ENCODE measurements at regions not wholly inside any gene's neighbourhood (a gene's known extent, or its start where the extent isn't known, plus 50 kb on each side); places are given as distances from the start of the nearest gene placed in this dataset.

DNA sequence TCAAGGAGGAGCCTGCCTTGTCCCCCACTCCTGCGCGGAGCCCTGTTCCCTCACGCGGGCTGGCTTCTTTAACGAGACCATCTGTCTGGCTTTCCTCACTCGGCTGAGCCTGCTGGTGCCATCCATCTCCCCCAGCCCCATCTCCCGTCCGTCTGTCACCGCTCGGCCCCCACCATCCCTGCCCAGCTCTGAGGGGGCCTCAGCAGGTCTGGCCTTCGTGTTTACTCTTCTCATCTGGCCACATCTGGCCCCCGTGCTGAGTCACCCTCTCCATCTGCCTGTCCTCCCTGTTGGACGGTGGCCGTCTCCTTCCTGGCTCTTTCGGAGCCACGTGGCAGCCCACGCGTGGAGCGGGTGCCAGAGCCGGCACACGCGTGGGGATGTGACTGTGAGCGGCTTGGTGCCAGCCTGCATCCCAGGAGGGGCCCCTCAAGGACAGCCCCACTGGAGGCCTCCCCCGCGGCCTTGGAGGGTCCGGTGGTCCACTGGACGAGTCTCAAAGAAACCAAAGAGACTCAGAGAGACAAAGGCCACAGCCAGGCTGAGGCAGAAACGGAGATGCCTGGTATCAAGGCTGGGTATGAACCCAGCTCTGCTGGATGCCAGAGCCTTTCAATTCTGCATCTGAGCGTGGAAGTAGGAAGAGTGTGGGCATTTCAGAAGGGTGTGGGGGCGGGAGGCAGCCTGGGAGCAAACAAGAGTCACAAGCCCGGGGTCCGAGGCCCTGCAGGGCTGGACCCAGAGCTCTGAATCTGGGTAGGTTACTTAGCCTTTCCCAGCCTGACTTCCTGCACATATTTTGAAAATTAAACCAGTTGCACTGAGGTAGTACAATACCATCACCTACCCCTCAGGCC, 76.7 kb upstream of the UNC5A start:
- TF ChIP-seq, protein P1, sequence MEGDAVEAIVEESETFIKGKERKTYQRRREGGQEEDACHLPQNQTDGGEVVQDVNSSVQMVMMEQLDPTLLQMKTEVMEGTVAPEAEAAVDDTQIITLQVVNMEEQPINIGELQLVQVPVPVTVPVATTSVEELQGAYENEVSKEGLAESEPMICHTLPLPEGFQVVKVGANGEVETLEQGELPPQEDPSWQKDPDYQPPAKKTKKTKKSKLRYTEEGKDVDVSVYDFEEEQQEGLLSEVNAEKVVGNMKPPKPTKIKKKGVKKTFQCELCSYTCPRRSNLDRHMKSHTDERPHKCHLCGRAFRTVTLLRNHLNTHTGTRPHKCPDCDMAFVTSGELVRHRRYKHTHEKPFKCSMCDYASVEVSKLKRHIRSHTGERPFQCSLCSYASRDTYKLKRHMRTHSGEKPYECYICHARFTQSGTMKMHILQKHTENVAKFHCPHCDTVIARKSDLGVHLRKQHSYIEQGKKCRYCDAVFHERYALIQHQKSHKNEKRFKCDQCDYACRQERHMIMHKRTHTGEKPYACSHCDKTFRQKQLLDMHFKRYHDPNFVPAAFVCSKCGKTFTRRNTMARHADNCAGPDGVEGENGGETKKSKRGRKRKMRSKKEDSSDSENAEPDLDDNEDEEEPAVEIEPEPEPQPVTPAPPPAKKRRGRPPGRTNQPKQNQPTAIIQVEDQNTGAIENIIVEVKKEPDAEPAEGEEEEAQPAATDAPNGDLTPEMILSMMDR (optimal IDR thresholded peaks at IDR 0.05 in 1 of 3, IDR thresholded peaks at IDR 0.05 in 1 of 3, conservative IDR thresholded peaks at IDR 0.05 in 1 of 3; ENCODE audit: extremely low read depth in 1 of 3, insufficient read depth in 2 of 3, low read length in 3 of 3): no peak
- TF ChIP-seq EZH2 (IDR thresholded peaks at IDR 0.05; ENCODE audit: low read length): no peak

Measured in keratinocyte (primary cell).